ENCODE measurements at regions not wholly inside any gene's neighbourhood (a gene's known extent, or its start where the extent isn't known, plus 50 kb on each side); places are given as distances from the start of the nearest gene placed in this dataset.

GRCh38 chr5:168024306-168024705, 267.1 kb upstream of the WWC1 start:
- no peak overlapping the region for H3K4me3 ChIP-seq
- H3K4me1 ChIP-seq = no peaks in the 10 kb centered on the region
- H3K9me3 ChIP-seq = no peaks in the 10 kb centered on the region
- TF ChIP-seq POLR2A (IDR thresholded peaks at IDR 0.05) = no peak
- TF ChIP-seq, protein P1, sequence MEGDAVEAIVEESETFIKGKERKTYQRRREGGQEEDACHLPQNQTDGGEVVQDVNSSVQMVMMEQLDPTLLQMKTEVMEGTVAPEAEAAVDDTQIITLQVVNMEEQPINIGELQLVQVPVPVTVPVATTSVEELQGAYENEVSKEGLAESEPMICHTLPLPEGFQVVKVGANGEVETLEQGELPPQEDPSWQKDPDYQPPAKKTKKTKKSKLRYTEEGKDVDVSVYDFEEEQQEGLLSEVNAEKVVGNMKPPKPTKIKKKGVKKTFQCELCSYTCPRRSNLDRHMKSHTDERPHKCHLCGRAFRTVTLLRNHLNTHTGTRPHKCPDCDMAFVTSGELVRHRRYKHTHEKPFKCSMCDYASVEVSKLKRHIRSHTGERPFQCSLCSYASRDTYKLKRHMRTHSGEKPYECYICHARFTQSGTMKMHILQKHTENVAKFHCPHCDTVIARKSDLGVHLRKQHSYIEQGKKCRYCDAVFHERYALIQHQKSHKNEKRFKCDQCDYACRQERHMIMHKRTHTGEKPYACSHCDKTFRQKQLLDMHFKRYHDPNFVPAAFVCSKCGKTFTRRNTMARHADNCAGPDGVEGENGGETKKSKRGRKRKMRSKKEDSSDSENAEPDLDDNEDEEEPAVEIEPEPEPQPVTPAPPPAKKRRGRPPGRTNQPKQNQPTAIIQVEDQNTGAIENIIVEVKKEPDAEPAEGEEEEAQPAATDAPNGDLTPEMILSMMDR (IDR thresholded peaks at IDR 0.05) = no peak
- no peaks in the 10 kb centered on the region for H3K36me3 ChIP-seq (replicated peaks in 1 of 2; ENCODE audit: insufficient read depth in 1 of 2, low read depth in 2 of 2)
- no peak overlapping the region for H3K27ac ChIP-seq
- no peak for DNase-seq
- intact Hi-C loops (cut with DNase I) = no loop called here
- ATAC-seq = no peak
- no peaks in the 10 kb centered on the region for H3K27me3 ChIP-seq
- 85% methylated on average over 7 of the region's 7 CpGs for WGBS, 2 donors

DNA sequence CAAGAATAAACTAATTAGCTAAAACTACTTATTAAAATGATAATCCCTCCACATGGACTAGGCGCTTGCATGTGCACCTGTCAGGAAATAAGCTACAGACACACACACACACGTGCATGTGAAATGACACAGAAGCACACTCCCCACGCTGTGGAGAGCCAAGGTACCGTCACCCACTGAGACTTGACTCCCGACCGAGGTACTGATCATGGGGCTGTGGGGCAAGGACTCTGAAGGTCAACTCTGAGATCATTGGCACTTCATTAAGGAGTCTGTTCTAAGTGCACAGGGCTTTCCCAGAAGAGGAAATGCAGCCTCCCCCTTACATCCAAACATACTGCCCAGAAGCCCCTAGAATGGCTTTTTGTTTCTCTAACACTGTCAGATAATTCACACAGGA, 264.4 kb upstream of the WWC1 start:
- ATAC-seq = no peak
- TF ChIP-seq, protein P1 (IDR thresholded peaks at IDR 0.05) = no peak
- no peak for TF ChIP-seq POLR2A (IDR thresholded peaks at IDR 0.05)
- H3K27ac ChIP-seq = no peak overlapping the region
- DNase-seq = no peak
- no peaks in the 10 kb centered on the region for H3K27me3 ChIP-seq
- no peaks in the 10 kb centered on the region for H3K9me3 ChIP-seq
- intact Hi-C loops (cut with DNase I) = no loop called here
- no peak overlapping the region for H3K4me3 ChIP-seq
- H3K4me1 ChIP-seq = no peaks in the 10 kb centered on the region
- WGBS, 2 donors = 52 to 100% methylated on average over 1 to 6 of the region's 6 CpGs
- H3K36me3 ChIP-seq (replicated peaks in 1 of 2; ENCODE audit: insufficient read depth in 1 of 2, low read depth in 2 of 2) = no peaks in the 10 kb centered on the region

DNA sequence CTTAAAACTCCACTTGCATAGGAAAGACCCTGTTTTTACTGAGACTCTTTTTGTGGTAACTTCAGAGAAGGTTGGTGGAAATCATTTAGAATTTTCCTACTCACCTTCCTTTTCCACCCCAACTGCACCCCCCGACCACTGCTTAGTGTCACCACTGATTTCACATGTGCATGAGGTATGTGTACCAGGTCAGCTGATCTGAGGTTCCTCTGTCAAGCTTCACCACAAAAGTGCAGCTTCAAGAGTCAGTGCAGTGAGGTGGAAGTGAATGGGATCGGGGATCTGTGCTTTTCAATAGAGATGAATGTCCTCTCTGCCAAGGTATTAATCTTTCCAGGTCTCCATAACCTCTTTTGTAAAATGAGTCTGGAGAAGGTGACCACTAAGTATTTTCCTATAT, 260.5 kb upstream of the WWC1 start:
- no peak for TF ChIP-seq POLR2A (IDR thresholded peaks at IDR 0.05)
- TF ChIP-seq, protein P1 (IDR thresholded peaks at IDR 0.05) = no peak
- no peak for ATAC-seq
- H3K27ac ChIP-seq = no peak overlapping the region
- H3K4me1 ChIP-seq = no peaks in the 10 kb centered on the region
- H3K4me3 ChIP-seq = no peak overlapping the region
- 53 to 72% methylated on average over 2 of the region's 2 CpGs for WGBS, 2 donors
- no peaks in the 10 kb centered on the region for H3K27me3 ChIP-seq
- H3K9me3 ChIP-seq = no peaks in the 10 kb centered on the region
- DNase-seq = no peak
- no peaks in the 10 kb centered on the region for H3K36me3 ChIP-seq (replicated peaks in 1 of 2; ENCODE audit: insufficient read depth in 1 of 2, low read depth in 2 of 2)
- intact Hi-C loops (cut with DNase I) = no loop called here

DNA sequence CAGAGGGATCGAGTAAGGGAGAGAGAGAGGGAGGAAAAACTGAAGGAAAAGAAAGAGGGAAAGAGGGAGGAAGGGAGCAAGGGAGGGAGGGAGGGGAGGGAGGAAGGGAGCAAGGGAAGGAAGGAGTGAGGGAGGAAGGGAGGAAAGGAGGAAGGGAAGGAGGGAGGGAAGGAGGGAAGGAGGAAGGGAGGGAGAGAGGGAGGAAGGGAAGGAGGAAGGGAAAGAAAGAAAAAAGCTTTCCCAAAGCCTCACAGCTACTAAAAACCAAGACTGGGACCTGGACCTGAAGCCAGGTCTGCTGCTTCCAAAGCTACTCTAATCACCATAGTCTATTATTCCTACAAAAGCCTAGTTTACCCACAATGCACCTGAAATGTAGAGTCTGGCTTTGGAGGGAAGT, 259.8 kb upstream of the WWC1 start:
- TF ChIP-seq, protein P1 (IDR thresholded peaks at IDR 0.05) = no peak
- no peak for TF ChIP-seq POLR2A (IDR thresholded peaks at IDR 0.05)
- intact Hi-C loops (cut with DNase I) = no loop called here
- H3K4me1 ChIP-seq = no peaks in the 10 kb centered on the region
- WGBS, 2 donors = 60 to 68% methylated on average over 1 of the region's 1 CpG
- no peaks in the 10 kb centered on the region for H3K9me3 ChIP-seq
- no peak overlapping the region for H3K4me3 ChIP-seq
- H3K27me3 ChIP-seq = no peaks in the 10 kb centered on the region
- no peak for DNase-seq
- no peak for ATAC-seq
- no peaks in the 10 kb centered on the region for H3K36me3 ChIP-seq (replicated peaks in 1 of 2; ENCODE audit: insufficient read depth in 1 of 2, low read depth in 2 of 2)
- H3K27ac ChIP-seq = no peak overlapping the region

GRCh38 chr5:168039039-168039438, 252.4 kb upstream of the WWC1 start:
- intact Hi-C loops (cut with DNase I) = no loop called here

More at GRCh38 chr5:168039039-168039438, 252.4 kb upstream of the WWC1 start:
- no peaks in the 10 kb centered on the region for H3K4me1 ChIP-seq
- WGBS, 2 donors = 32 to 39% methylated on average over 13 of the region's 13 CpGs
- H3K4me3 ChIP-seq = no peak overlapping the region
- no peak for DNase-seq
- H3K9me3 ChIP-seq = no peaks in the 10 kb centered on the region
- no peak for TF ChIP-seq POLR2A (IDR thresholded peaks at IDR 0.05)
- TF ChIP-seq, protein P1 (IDR thresholded peaks at IDR 0.05) = no peak
- H3K36me3 ChIP-seq (replicated peaks in 1 of 2; ENCODE audit: insufficient read depth in 1 of 2, low read depth in 2 of 2) = no peaks in the 10 kb centered on the region
- no peak for ATAC-seq
- no peak overlapping the region for H3K27ac ChIP-seq
- H3K27me3 ChIP-seq = no peaks in the 10 kb centered on the region
